GM10266 (cell line): ENCODE measurements at regions not wholly inside any gene's neighbourhood (a gene's known extent, or its start where the extent isn't known, plus 50 kb on each side); places are given as distances from the start of the nearest gene placed in this dataset.
"Not testable (repeated sequence)": the region's sequence is repeated elsewhere in the genome, so short reads cannot be mapped to it uniquely, and the experiment has no call there.

Experiments
- DNase-seq: peaks from one replicate; pipeline ENCODE4 v3.0.0; 2012; ENCODE audit errors: extremely low spot score
- CTCF ChIP-seq: IDR thresholded peaks from 2 replicates; pipeline ENCODE4 v1.5.1; 2012; ENCODE audit warnings: mild to moderate bottlenecking, low read depth; ENCODE audit not compliant: control insufficient read depth, insufficient read depth; ENCODE audit errors: missing control alignments

GRCh38 chr16:85283305-85284050 lies 171.2 kb upstream of the CIBAR2 start:
- no peak for DNase-seq
- no peak for TF ChIP-seq CTCF

GRCh38 chr16:85284141-85284817 lies 172.0 kb upstream of the CIBAR2 start:
- no peak for DNase-seq
- no peak for TF ChIP-seq CTCF

- DNase-seq = no peak
Observed at GRCh38 chr16:85285681-85286065, 173.4 kb upstream of the CIBAR2 start.

GRCh38 chr16:85286066-85286831 lies 174.0 kb upstream of the CIBAR2 start:
- DNase-seq = no peak
- TF ChIP-seq CTCF = no peak

More at GRCh38 chr16:85285681-85286065, 173.4 kb upstream of the CIBAR2 start:
- TF ChIP-seq CTCF = no peak

GRCh38 chr16:85286951-85287814 lies 174.9 kb upstream of the CIBAR2 start:
- no peak for DNase-seq
- TF ChIP-seq CTCF = no peak

GRCh38 chr16:85287815-85288109 lies 175.5 kb upstream of the CIBAR2 start:
- DNase-seq = not testable (repeated sequence)

- no peak for DNase-seq
- no peak for TF ChIP-seq CTCF
Observed at GRCh38 chr16:85288341-85288868, 176.1 kb upstream of the CIBAR2 start.
